OCI-LY7 (cell line): ENCODE measurements at regions not wholly inside any gene's neighbourhood (a gene's known extent, or its start where the extent isn't known, plus 50 kb on each side); places are given as distances from the start of the nearest gene placed in this dataset.

ENCODE experiments used
- BruUV-seq: library from RNA; stranded (reverse); fragments of 400-500 nt; replicated peaks from 2 replicates; lab custom pipeline; 2021; lab: Mats Ljungman, UMichigan
- CTCF ChIA-PET: fragments of 300-600 bp; sonication (Branson Sonifier 250); formaldehyde crosslinking; loops from one replicate; lab custom pipeline; 2022; ENCODE audit warnings: antibody characterized with exemption; ENCODE audit not compliant: unreplicated experiment; lab: Charles Lee
- POLR2A ChIA-PET: fragments of 300-600 bp; sonication (Branson Sonifier 250); formaldehyde crosslinking; loops from one replicate; lab custom pipeline; 2022; ENCODE audit warnings: antibody characterized with exemption; lab: Charles Lee
- DNase-seq: peaks from one replicate; pipeline ENCODE4 v3.0.0-alpha.2; 2015; ENCODE audit warnings: low spot score
- H2AFZ ChIP-seq: fragments of 200-600 bp; sonication (generic), shearing (Covaris generic); 2 replicates; pipeline ENCODE4 v1.6.1; 2014; ENCODE audit warnings: mild to moderate bottlenecking, antibody characterized with exemption, low read length, moderate library complexity
- H3K27ac ChIP-seq: fragments of 200-600 bp; sonication (generic); 2 replicates; pipeline ENCODE4 v1.5.1; 2014; ENCODE audit warnings: mixed run types, low read depth, mild to moderate bottlenecking, moderate library complexity, low read length, inconsistent platforms; ENCODE audit not compliant: poor library complexity, severe bottlenecking
- H3K36me3 ChIP-seq: fragments of 200-600 bp; sonication (generic); 2 replicates; pipeline ENCODE4 v1.6.1; 2014; ENCODE audit warnings: mild to moderate bottlenecking, antibody characterized with exemption, low read length, moderate library complexity, mixed read lengths; ENCODE audit not compliant: insufficient read depth
- H3K4me1 ChIP-seq: fragments of 200-600 bp; sonication (generic); 2 replicates; pipeline ENCODE4 v1.5.1; 2014; ENCODE audit warnings: mild to moderate bottlenecking, low read length; ENCODE audit not compliant: insufficient read depth, poor library complexity, severe bottlenecking
- H3K4me2 ChIP-seq: fragments of 200-600 bp; sonication (generic); 2 replicates; pipeline ENCODE4 v1.6.1; 2014; ENCODE audit warnings: mild to moderate bottlenecking, low read length
- H3K4me3 ChIP-seq: fragments of 200-600 bp; sonication (generic); 2 replicates; pipeline ENCODE4 v1.5.1; 2014; ENCODE audit warnings: mild to moderate bottlenecking, low read depth, low read length; ENCODE audit not compliant: poor library complexity, severe bottlenecking
- H3K79me2 ChIP-seq: fragments of 200-600 bp; sonication (generic); 2 replicates; pipeline ENCODE4 v1.6.1; 2016; ENCODE audit warnings: low read depth, mild to moderate bottlenecking, low read length, moderate library complexity, mixed read lengths; ENCODE audit not compliant: insufficient read depth
- H3K9me2 ChIP-seq: fragments of 200-600 bp; sonication (generic); 2 replicates; pipeline ENCODE4 v1.6.1; 2016; ENCODE audit warnings: mild to moderate bottlenecking, low read length, mixed read lengths; ENCODE audit not compliant: insufficient read depth
- H3K9me3 ChIP-seq: fragments of 200-600 bp; sonication (generic); 2 replicates; pipeline ENCODE4 v1.6.1; 2014; ENCODE audit warnings: mild to moderate bottlenecking, mixed run types, low read length, mixed read lengths
- H4K20me1 ChIP-seq: fragments of 200-600 bp; sonication (generic); 2 replicates; pipeline ENCODE4 v1.6.1; 2014; ENCODE audit warnings: mild to moderate bottlenecking, antibody characterized with exemption, low read length, moderate library complexity, mixed read lengths; ENCODE audit not compliant: insufficient read depth
- EZH2phosphoT487 ChIP-seq: fragments of 200-600 bp; sonication (generic); IDR thresholded peaks from 2 replicates; pipeline ENCODE4 v1.6.1; 2018; ENCODE audit warnings: low read depth, borderline replicate concordance, mild to moderate bottlenecking, mixed run types, antibody characterized with exemption, low read length, moderate library complexity, mixed read lengths
- intact Hi-C: fragments of 100-400 bp; cut with micrococcal nuclease; formaldehyde crosslinking; loops from one replicate; pipeline ENCODE4 v1.10.0; 2022; ENCODE audit not compliant: unreplicated experiment
- TF ChIP-seq, protein P1 (sequence below): fragments of 200-600 bp; sonication (generic); conservative IDR thresholded peaks from 2 replicates; pipeline ENCODE4 v1.5.1; 2014; ENCODE audit warnings: mild to moderate bottlenecking, antibody characterized with exemption, low read length, moderate library complexity, mixed read lengths

DNA sequence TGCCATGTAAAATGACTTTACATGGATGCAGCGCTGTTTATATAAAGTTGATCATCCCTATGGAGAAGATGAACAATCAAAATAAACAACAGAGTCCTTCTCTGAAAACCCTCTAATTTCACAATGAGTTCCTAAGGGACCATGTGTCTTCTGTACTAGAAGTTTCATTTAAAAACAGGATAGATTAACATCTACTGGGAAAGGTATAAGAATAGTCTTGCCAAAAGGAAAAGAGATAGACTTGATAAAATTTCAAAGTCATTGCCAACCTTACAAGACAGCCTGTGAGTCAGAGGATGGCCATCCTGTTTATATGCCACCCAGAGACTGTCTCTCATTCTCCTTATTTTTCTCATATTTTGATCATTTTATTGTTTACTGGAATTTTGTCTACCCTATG, 367.1 kb upstream of the PDE4D start:
- H3K79me2 ChIP-seq: no peaks in the 10 kb centered on the region
- H3K27ac ChIP-seq: no peak overlapping the region
- H4K20me1 ChIP-seq: no peaks in the 10 kb centered on the region
- no peak overlapping the region for H3K4me3 ChIP-seq
- H3K9me3 ChIP-seq: no peaks in the 10 kb centered on the region
- no peaks in the 10 kb centered on the region for H3K4me1 ChIP-seq
- POLR2A ChIA-PET: no interaction called here
- no peak for DNase-seq
- no peak overlapping the region for H3K4me2 ChIP-seq
- TF ChIP-seq, protein P1, sequence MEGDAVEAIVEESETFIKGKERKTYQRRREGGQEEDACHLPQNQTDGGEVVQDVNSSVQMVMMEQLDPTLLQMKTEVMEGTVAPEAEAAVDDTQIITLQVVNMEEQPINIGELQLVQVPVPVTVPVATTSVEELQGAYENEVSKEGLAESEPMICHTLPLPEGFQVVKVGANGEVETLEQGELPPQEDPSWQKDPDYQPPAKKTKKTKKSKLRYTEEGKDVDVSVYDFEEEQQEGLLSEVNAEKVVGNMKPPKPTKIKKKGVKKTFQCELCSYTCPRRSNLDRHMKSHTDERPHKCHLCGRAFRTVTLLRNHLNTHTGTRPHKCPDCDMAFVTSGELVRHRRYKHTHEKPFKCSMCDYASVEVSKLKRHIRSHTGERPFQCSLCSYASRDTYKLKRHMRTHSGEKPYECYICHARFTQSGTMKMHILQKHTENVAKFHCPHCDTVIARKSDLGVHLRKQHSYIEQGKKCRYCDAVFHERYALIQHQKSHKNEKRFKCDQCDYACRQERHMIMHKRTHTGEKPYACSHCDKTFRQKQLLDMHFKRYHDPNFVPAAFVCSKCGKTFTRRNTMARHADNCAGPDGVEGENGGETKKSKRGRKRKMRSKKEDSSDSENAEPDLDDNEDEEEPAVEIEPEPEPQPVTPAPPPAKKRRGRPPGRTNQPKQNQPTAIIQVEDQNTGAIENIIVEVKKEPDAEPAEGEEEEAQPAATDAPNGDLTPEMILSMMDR: no peak
- no peak for TF ChIP-seq EZH2phosphoT487
- intact Hi-C loops: no loop called here
- no peaks in the 10 kb centered on the region for H3K36me3 ChIP-seq
- H2AFZ ChIP-seq: no peak overlapping the region
- BruUV-seq: no TSS peak
- CTCF ChIA-PET: no interaction called here
- H3K9me2 ChIP-seq: no peaks in the 10 kb centered on the region

DNA sequence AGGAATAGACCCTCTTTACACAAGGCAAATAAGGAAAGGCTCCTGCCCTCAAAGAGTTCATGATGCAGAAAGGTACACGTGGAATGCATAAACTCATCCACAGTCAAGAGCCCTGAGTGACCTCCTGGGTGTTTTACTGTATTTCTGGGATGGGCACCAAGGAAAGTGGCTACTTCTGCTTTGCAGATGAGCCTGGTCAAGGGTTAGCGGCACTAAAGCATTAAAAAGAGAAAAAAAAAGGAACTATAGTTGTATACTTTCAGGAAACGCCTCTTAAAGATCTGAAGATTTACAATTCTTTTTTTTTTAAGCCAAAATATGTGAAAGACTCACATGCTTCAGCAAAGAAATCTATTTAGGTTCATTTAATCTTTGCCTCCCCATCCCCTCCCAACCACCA, 366.2 kb upstream of the PDE4D start:
- POLR2A ChIA-PET: no interaction called here
- Histone ChIP-seq H3K36me3 (no peaks in the 10 kb centered on the region), H3K9me3 (no peaks in the 10 kb centered on the region), H3K27ac (no peak overlapping the region), H2AFZ (no peak overlapping the region), H3K4me1 (no peaks in the 10 kb centered on the region), H3K79me2 (no peaks in the 10 kb centered on the region), H3K4me3 (no peak overlapping the region), H3K9me2 (no peaks in the 10 kb centered on the region), H3K4me2 (no peak overlapping the region), H4K20me1 (no peaks in the 10 kb centered on the region)
- BruUV-seq: no TSS peak
- CTCF ChIA-PET: no interaction called here
- intact Hi-C loops: no loop called here
- DNase-seq: no peak
- no peak for TF ChIP-seq EZH2phosphoT487
- TF ChIP-seq, protein P1: no peak

DNA sequence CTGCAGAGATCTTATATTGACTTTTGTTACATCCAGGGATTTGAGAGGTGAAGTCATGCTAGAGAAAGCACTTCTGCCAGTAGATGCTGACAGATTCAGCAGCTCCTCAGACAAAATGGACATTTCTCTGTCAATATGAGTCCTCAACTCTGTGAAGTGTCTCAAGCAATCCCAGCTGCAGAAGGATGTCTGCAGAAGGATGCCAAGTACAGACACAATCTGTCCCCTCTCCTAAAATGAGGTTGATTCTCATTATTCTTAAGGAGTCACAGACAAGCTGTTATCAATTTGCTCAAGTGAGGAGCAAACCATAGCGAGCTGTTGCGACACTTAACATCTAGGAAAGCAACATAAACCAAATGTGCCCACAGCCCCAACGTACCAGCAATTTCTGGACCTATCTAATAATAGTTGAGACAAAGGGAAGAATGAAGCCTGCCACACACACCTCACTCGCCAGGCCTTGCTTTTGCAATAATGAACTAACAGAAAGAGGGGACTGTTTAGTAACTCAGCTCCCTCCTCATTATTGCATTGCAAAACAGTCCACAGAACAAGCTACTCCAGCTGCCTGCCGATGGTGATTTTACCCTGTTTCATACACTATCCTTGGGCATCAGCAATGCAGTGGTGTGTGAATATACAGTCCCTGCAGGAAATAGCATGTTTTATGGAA, 364.2 kb upstream of the PDE4D start:
- H3K4me1 ChIP-seq: no peaks in the 10 kb centered on the region
- intact Hi-C loops: no loop called here
- H3K79me2 ChIP-seq: no peaks in the 10 kb centered on the region
- DNase-seq: no peak
- no peak for TF ChIP-seq EZH2phosphoT487
- TF ChIP-seq, protein P1: no peak
- H4K20me1 ChIP-seq: no peaks in the 10 kb centered on the region
- no peak overlapping the region for H3K4me2 ChIP-seq
- H3K36me3 ChIP-seq: no peaks in the 10 kb centered on the region
- no peak overlapping the region for H3K27ac ChIP-seq
- ChIA-PET POLR2A (no interaction called here), CTCF (no interaction called here)
- H2AFZ ChIP-seq: no peak overlapping the region
- no peaks in the 10 kb centered on the region for H3K9me2 ChIP-seq
- no peaks in the 10 kb centered on the region for H3K9me3 ChIP-seq
- BruUV-seq: no TSS peak
- H3K4me3 ChIP-seq: no peak overlapping the region
